ENCODE measurements at regions not wholly inside any gene's neighbourhood (a gene's known extent, or its start where the extent isn't known, plus 50 kb on each side); places are given as distances from the start of the nearest gene placed in this dataset.

- TF ChIP-seq, protein P1, sequence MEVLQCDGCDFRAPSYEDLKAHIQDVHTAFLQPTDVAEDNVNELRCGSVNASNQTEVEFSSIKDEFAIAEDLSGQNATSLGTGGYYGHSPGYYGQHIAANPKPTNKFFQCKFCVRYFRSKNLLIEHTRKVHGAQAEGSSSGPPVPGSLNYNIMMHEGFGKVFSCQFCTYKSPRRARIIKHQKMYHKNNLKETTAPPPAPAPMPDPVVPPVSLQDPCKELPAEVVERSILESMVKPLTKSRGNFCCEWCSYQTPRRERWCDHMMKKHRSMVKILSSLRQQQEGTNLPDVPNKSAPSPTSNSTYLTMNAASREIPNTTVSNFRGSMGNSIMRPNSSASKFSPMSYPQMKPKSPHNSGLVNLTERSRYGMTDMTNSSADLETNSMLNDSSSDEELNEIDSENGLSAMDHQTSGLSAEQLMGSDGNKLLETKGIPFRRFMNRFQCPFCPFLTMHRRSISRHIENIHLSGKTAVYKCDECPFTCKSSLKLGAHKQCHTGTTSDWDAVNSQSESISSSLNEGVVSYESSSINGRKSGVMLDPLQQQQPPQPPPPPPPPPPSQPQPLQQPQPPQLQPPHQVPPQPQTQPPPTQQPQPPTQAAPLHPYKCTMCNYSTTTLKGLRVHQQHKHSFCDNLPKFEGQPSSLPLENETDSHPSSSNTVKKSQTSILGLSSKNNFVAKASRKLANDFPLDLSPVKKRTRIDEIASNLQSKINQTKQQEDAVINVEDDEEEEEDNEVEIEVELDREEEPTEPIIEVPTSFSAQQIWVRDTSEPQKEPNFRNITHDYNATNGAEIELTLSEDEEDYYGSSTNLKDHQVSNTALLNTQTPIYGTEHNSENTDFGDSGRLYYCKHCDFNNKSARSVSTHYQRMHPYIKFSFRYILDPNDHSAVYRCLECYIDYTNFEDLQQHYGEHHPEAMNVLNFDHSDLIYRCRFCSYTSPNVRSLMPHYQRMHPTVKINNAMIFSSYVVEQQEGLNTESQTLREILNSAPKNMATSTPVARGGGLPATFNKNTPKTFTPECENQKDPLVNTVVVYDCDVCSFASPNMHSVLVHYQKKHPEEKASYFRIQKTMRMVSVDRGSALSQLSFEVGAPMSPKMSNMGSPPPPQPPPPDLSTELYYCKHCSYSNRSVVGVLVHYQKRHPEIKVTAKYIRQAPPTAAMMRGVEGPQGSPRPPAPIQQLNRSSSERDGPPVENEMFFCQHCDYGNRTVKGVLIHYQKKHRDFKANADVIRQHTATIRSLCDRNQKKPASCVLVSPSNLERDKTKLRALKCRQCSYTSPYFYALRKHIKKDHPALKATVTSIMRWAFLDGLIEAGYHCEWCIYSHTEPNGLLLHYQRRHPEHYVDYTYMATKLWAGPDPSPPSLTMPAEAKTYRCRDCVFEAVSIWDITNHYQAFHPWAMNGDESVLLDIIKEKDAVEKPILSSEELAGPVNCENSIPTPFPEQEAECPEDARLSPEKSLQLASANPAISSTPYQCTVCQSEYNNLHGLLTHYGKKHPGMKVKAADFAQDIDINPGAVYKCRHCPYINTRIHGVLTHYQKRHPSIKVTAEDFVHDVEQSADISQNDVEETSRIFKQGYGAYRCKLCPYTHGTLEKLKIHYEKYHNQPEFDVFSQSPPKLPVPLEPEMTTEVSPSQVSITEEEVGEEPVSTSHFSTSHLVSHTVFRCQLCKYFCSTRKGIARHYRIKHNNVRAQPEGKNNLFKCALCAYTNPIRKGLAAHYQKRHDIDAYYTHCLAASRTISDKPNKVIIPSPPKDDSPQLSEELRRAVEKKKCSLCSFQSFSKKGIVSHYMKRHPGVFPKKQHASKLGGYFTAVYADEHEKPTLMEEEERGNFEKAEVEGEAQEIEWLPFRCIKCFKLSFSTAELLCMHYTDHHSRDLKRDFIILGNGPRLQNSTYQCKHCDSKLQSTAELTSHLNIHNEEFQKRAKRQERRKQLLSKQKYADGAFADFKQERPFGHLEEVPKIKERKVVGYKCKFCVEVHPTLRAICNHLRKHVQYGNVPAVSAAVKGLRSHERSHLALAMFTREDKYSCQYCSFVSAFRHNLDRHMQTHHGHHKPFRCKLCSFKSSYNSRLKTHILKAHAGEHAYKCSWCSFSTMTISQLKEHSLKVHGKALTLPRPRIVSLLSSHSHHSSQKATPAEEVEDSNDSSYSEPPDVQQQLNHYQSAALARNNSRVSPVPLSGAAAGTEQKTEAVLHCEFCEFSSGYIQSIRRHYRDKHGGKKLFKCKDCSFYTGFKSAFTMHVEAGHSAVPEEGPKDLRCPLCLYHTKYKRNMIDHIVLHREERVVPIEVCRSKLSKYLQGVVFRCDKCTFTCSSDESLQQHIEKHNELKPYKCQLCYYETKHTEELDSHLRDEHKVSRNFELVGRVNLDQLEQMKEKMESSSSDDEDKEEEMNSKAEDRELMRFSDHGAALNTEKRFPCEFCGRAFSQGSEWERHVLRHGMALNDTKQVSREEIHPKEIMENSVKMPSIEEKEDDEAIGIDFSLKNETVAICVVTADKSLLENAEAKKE (CRISPR knock-in tag; IDR thresholded peaks at IDR 0.05) = no peak
Observed at GRCh38 chr4:13988353-13989305, 361.1 kb upstream of the BOD1L1 start (continued).

DNA sequence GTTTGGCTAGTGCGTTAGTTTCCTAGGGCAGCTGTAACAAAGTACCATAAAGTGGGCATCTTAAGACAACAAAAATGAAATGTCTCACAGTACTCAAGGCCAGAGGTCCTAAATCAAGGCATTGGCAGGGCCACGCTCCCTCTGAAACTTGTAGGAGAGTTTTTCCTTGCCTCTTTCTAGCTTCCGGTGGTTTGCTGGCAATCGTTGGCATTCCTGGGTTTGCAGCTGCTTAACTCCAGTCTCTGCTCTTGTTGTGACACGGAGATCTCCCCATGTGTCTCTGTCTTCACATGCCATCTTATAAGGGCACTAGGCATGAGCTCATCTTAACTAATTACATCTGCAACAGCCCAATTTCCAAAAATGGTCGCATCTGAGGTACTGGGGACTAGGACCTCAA is 362.0 kb upstream of the BOD1L1 start:
- H3K27ac Mint-ChIP-seq = no peak overlapping the region
- Histone ChIP-seq H3K9me2 (ENCODE audit: insufficient read depth) (0 out of 2 replicates have a peak, but pooled peaks cover 4% of the 10 kb centered on the region), H3K27me3 (ENCODE audit: insufficient read depth) (no peaks in the 10 kb centered on the region), H4K20me1 (replicated peaks; ENCODE audit: insufficient read depth) (no peaks in the 10 kb centered on the region), H3K79me2 (replicated peaks; ENCODE audit: insufficient read depth) (no peaks in the 10 kb centered on the region), H3K4me1 (ENCODE audit: insufficient read depth) (no peaks in the 10 kb centered on the region), H3F3A (replicated peaks; ENCODE audit: low read depth) (no peaks in the 10 kb centered on the region), H3K36me3 (ENCODE audit: insufficient read depth) (no peaks in the 10 kb centered on the region), H3K4me3 (no peak overlapping the region), H3K27ac (ENCODE audit: low read depth) (no peak overlapping the region), H3K4me2 (no peak overlapping the region), H2AFZ (peak overlapping the region; percentile 56; the same call in 1 of the 2 replicates)
- no peak overlapping the region for H3K4me3 Mint-ChIP-seq
- peaks cover 2% of the 10 kb centered on the region; the same call in 1 of the 3 replicates for H3K4me1 Mint-ChIP-seq
- no peaks in the 10 kb centered on the region for H3K27me3 Mint-ChIP-seq (ENCODE audit: insufficient read depth, low read depth, poor library complexity)
- H3K9me3 Mint-ChIP-seq = no peaks in the 10 kb centered on the region
- DNase-seq (ENCODE audit: low spot score) (no peak), ATAC-seq (no peak)
- no peaks in the 10 kb centered on the region for H3K36me3 Mint-ChIP-seq (ENCODE audit: low read depth)
- no peak for TF ChIP-seq ZNF331 (CRISPR knock-in tag; IDR thresholded peaks at IDR 0.05; ENCODE audit: low read depth)
- TF ChIP-seq ETS1 (IDR thresholded peaks at IDR 0.05) = no peak
- TF ChIP-seq, protein P2, sequence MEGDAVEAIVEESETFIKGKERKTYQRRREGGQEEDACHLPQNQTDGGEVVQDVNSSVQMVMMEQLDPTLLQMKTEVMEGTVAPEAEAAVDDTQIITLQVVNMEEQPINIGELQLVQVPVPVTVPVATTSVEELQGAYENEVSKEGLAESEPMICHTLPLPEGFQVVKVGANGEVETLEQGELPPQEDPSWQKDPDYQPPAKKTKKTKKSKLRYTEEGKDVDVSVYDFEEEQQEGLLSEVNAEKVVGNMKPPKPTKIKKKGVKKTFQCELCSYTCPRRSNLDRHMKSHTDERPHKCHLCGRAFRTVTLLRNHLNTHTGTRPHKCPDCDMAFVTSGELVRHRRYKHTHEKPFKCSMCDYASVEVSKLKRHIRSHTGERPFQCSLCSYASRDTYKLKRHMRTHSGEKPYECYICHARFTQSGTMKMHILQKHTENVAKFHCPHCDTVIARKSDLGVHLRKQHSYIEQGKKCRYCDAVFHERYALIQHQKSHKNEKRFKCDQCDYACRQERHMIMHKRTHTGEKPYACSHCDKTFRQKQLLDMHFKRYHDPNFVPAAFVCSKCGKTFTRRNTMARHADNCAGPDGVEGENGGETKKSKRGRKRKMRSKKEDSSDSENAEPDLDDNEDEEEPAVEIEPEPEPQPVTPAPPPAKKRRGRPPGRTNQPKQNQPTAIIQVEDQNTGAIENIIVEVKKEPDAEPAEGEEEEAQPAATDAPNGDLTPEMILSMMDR (conservative IDR thresholded peaks at IDR 0.05; ENCODE audit: low read depth in 2 of 2) = no peak
- no peak for TF ChIP-seq EZH2 (IDR thresholded peaks at IDR 0.05; ENCODE audit: low read depth, unreplicated experiment)

All from GM23338 (cell line).